ENCODE measurements at regions not wholly inside any gene's neighbourhood (a gene's known extent, or its start where the extent isn't known, plus 50 kb on each side); places are given as distances from the start of the nearest gene placed in this dataset.
"Not testable (repeated sequence)": the region's sequence is repeated elsewhere in the genome, so short reads cannot be mapped to it uniquely, and the experiment has no call there.

GRCh38 chr6:167557675-167558074 is 232.8 kb downstream of the TTLL2 start:
- Histone ChIP-seq H3K36me3 (replicated peaks) (no peaks in the 10 kb centered on the region), H3K9me3 (no peaks in the 10 kb centered on the region), H3K4me1 (no peaks in the 10 kb centered on the region), H3K4me3 (no peak overlapping the region), H3K27me3 (ENCODE audit: low read depth) (no peaks in the 10 kb centered on the region)
- no peak for DNase-seq (ENCODE audit: low spot score in 2 of 2)
- in situ Hi-C loops (cut with MboI; ENCODE audit: low sequenced_read_pairs), result no loop called here

GRCh38 chr6:167558246-167559177 is 233.6 kb downstream of the TTLL2 start:
- Histone ChIP-seq H3K4me1 (no peaks in the 10 kb centered on the region), H3K36me3 (replicated peaks) (no peaks in the 10 kb centered on the region), H3K27me3 (ENCODE audit: low read depth) (no peaks in the 10 kb centered on the region), H3K9me3 (no peaks in the 10 kb centered on the region), H3K4me3 (no peak overlapping the region)
- DNase-seq (ENCODE audit: low spot score in 2 of 2), result no peak
- in situ Hi-C loops (cut with MboI; ENCODE audit: low sequenced_read_pairs), result no loop called here

GRCh38 chr6:167559675-167560479 is 235.0 kb downstream of the TTLL2 start:
- no peaks in the 10 kb centered on the region for H3K36me3 ChIP-seq (replicated peaks)
- no peaks in the 10 kb centered on the region for H3K27me3 ChIP-seq (ENCODE audit: low read depth)
- no peak for DNase-seq (ENCODE audit: low spot score in 2 of 2)

GRCh38 chr6:167560673-167561569 is 236.0 kb downstream of the TTLL2 start:
- DNase-seq (ENCODE audit: low spot score in 2 of 2), result no peak
- Histone ChIP-seq H3K4me1 (no peaks in the 10 kb centered on the region), H3K36me3 (replicated peaks) (no peaks in the 10 kb centered on the region), H3K27me3 (ENCODE audit: low read depth) (no peaks in the 10 kb centered on the region), H3K4me3 (no peak overlapping the region), H3K9me3 (no peaks in the 10 kb centered on the region)
- in situ Hi-C loops (cut with MboI; ENCODE audit: low sequenced_read_pairs), result no loop called here

More at GRCh38 chr6:167559675-167560479, 235.0 kb downstream of the TTLL2 start:
- no peaks in the 10 kb centered on the region for H3K9me3 ChIP-seq
- no peaks in the 10 kb centered on the region for H3K4me1 ChIP-seq
- H3K4me3 ChIP-seq, result no peak overlapping the region
- in situ Hi-C loops (cut with MboI; ENCODE audit: low sequenced_read_pairs), result no loop called here

- H3K4me1 ChIP-seq, result not testable (repeated sequence)
Observed at GRCh38 chr6:167562862-167563261, 238.0 kb downstream of the TTLL2 start.

GRCh38 chr6:167564416-167565250 is 239.7 kb downstream of the TTLL2 start:
- in situ Hi-C loops (cut with MboI; ENCODE audit: low sequenced_read_pairs), result no loop called here

More at GRCh38 chr6:167562862-167563261, 238.0 kb downstream of the TTLL2 start:
- H3K9me3 ChIP-seq; H3K27me3 ChIP-seq (ENCODE audit: low read depth); H3K36me3 ChIP-seq (replicated peaks); in situ Hi-C loops (cut with MboI; ENCODE audit: low sequenced_read_pairs); H3K4me3 ChIP-seq; DNase-seq (ENCODE audit: low spot score in 2 of 2): not testable (repeated sequence)

GRCh38 chr6:167565388-167565787 is 240.5 kb downstream of the TTLL2 start:
- in situ Hi-C loops (cut with MboI; ENCODE audit: low sequenced_read_pairs), result no loop called here
- Histone ChIP-seq H3K27me3 (ENCODE audit: low read depth) (no peaks in the 10 kb centered on the region), H3K36me3 (replicated peaks) (no peaks in the 10 kb centered on the region), H3K4me3 (no peak overlapping the region), H3K4me1 (no peaks in the 10 kb centered on the region), H3K9me3 (no peaks in the 10 kb centered on the region)
- no peak for DNase-seq (ENCODE audit: low spot score in 2 of 2)

More at GRCh38 chr6:167564416-167565250, 239.7 kb downstream of the TTLL2 start:
- Histone ChIP-seq H3K4me3 (no peak overlapping the region), H3K4me1 (no peaks in the 10 kb centered on the region), H3K9me3 (no peaks in the 10 kb centered on the region), H3K36me3 (replicated peaks) (no peaks in the 10 kb centered on the region), H3K27me3 (ENCODE audit: low read depth) (no peaks in the 10 kb centered on the region)
- no peak for DNase-seq (ENCODE audit: low spot score in 2 of 2)

GRCh38 chr6:167565884-167566599 is 241.2 kb downstream of the TTLL2 start:
- Histone ChIP-seq H3K36me3 (replicated peaks) (no peaks in the 10 kb centered on the region), H3K4me3 (no peak overlapping the region), H3K27me3 (ENCODE audit: low read depth) (no peaks in the 10 kb centered on the region), H3K9me3 (no peaks in the 10 kb centered on the region), H3K4me1 (no peaks in the 10 kb centered on the region)
- no peak for DNase-seq (ENCODE audit: low spot score in 2 of 2)
- in situ Hi-C loops (cut with MboI; ENCODE audit: low sequenced_read_pairs), result no loop called here

- Histone ChIP-seq H3K4me1 (no peaks in the 10 kb centered on the region), H3K36me3 (replicated peaks) (no peaks in the 10 kb centered on the region), H3K27me3 (ENCODE audit: low read depth) (no peaks in the 10 kb centered on the region), H3K4me3 (no peak overlapping the region), H3K9me3 (no peaks in the 10 kb centered on the region)
- in situ Hi-C loops (cut with MboI; ENCODE audit: low sequenced_read_pairs), result no loop called here
- DNase-seq (ENCODE audit: low spot score in 2 of 2), result no peak
Observed at GRCh38 chr6:167566711-167567141, 241.8 kb downstream of the TTLL2 start.

- Histone ChIP-seq H3K36me3 (replicated peaks) (no peaks in the 10 kb centered on the region), H3K27me3 (ENCODE audit: low read depth) (no peaks in the 10 kb centered on the region), H3K4me3 (no peak overlapping the region), H3K9me3 (no peaks in the 10 kb centered on the region), H3K4me1 (no peaks in the 10 kb centered on the region)
- DNase-seq (ENCODE audit: low spot score in 2 of 2), result no peak
- in situ Hi-C loops (cut with MboI; ENCODE audit: low sequenced_read_pairs), result no loop called here
Observed at GRCh38 chr6:167567142-167568033, 242.5 kb downstream of the TTLL2 start.

GRCh38 chr6:167568407-167569024 is 243.6 kb downstream of the TTLL2 start:
- no peak for DNase-seq (ENCODE audit: low spot score in 2 of 2)
- in situ Hi-C loops (cut with MboI; ENCODE audit: low sequenced_read_pairs), result no loop called here
- Histone ChIP-seq H3K4me1 (no peaks in the 10 kb centered on the region), H3K36me3 (replicated peaks) (no peaks in the 10 kb centered on the region), H3K9me3 (no peaks in the 10 kb centered on the region), H3K27me3 (ENCODE audit: low read depth) (no peaks in the 10 kb centered on the region), H3K4me3 (no peak overlapping the region)

All from HAP-1 (cell line).